HuH-7 (cell line): ENCODE measurements at regions not wholly inside any gene's neighbourhood (a gene's known extent, or its start where the extent isn't known, plus 50 kb on each side); places are given as distances from the start of the nearest gene placed in this dataset.

Experiments used
- DNase-seq: peaks from one replicate; pipeline ENCODE4 v3.0.0; 2011; ENCODE audit warnings: low spot score

- no peak for DNase-seq
Observed at GRCh38 chr10:131425752-131426533, 114.4 kb upstream of the TCERG1L start.

GRCh38 chr10:131426534-131426898 lies 115.0 kb upstream of the TCERG1L start:
- DNase-seq, result no peak

GRCh38 chr10:131427281-131427680 lies 115.8 kb upstream of the TCERG1L start:
- no peak for DNase-seq

GRCh38 chr10:131427901-131428300 lies 116.4 kb upstream of the TCERG1L start:
- DNase-seq, result no peak

GRCh38 chr10:131429141-131429540 lies 117.6 kb upstream of the TCERG1L start:
- DNase-seq, result no peak

- DNase-seq, result no peak
Observed at GRCh38 chr10:131429942-131430341, 118.4 kb upstream of the TCERG1L start.

- DNase-seq, result no peak
Observed at GRCh38 chr10:131430716-131431412, 119.3 kb upstream of the TCERG1L start.

- no peak for DNase-seq
Observed at GRCh38 chr10:131431533-131431932, 120.0 kb upstream of the TCERG1L start.

- no peak for DNase-seq
Observed at GRCh38 chr10:131431978-131432690, 120.6 kb upstream of the TCERG1L start.

GRCh38 chr10:131433568-131433967 lies 122.0 kb upstream of the TCERG1L start:
- DNase-seq, result no peak

GRCh38 chr10:131435232-131435631 lies 123.7 kb upstream of the TCERG1L start:
- DNase-seq, result no peak

- DNase-seq, result no peak
Observed at GRCh38 chr10:131435760-131436457, 124.4 kb upstream of the TCERG1L start.

GRCh38 chr10:131436458-131436857 lies 124.9 kb upstream of the TCERG1L start:
- no peak for DNase-seq

GRCh38 chr10:131437556-131438475 lies 126.3 kb upstream of the TCERG1L start:
- DNase-seq, result no peak

GRCh38 chr10:131438665-131439064 lies 127.1 kb upstream of the TCERG1L start:
- no peak for DNase-seq

GRCh38 chr10:131439705-131440104 lies 128.2 kb upstream of the TCERG1L start:
- DNase-seq, result no peak

- DNase-seq, result no peak
Observed at GRCh38 chr10:131440405-131441360, 129.2 kb upstream of the TCERG1L start.

- DNase-seq, result no peak
Observed at GRCh38 chr10:131442271-131442670, 130.8 kb upstream of the TCERG1L start.

- DNase-seq, result no peak
Observed at GRCh38 chr10:131444286-131444685, 132.8 kb upstream of the TCERG1L start.

- DNase-seq, result no peak
Observed at GRCh38 chr10:131444862-131445461, 133.4 kb upstream of the TCERG1L start.
